Renal cortical epithelial cell (primary cell): ENCODE measurements at regions not wholly inside any gene's neighbourhood (a gene's known extent, or its start where the extent isn't known, plus 50 kb on each side); places are given as distances from the start of the nearest gene placed in this dataset.

Experiments used
- DNase-seq: peaks from one replicate; pipeline ENCODE4 v3.0.0-alpha.2; 2011; ENCODE audit warnings: low read depth

DNA sequence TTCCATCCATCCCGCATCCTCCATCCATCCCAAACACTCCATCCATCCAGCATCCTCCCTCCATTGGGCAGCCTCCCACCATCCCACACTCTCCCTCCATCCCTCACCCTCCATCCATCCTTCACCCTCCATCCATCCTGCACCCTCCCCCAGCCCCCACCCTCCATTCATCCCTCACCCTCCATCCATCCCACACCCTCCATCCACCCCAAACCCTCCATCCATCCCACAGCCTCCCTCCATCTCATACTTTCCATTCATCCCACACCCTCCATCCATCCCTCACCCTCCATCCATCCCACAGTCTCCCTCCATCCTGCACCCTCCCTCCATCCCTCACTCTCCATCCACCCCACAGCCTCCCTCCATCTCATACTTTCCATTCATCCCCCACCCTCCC is 60.4 kb downstream of the FOXI2 start:
- no peak for DNase-seq

DNA sequence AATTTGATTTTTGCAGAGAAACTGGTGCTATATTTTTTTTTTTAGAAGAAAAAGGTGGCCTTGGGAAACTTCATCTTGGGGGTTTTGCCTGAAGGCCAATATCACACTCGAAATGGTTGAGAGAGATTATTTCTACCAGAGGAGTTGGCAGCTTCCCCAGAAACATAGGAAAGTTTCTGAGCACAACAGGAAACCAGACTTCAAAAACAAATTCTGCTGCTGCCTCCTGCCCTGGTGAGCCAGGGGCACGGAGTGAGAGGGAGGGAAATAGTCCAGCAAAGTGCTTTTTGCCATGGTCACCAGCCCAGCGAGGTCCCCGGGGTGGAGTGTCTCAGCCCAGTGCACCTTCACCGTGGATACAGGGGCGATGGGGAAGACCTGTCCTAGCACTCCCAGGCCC is 61.1 kb downstream of the FOXI2 start:
- no peak for DNase-seq

DNA sequence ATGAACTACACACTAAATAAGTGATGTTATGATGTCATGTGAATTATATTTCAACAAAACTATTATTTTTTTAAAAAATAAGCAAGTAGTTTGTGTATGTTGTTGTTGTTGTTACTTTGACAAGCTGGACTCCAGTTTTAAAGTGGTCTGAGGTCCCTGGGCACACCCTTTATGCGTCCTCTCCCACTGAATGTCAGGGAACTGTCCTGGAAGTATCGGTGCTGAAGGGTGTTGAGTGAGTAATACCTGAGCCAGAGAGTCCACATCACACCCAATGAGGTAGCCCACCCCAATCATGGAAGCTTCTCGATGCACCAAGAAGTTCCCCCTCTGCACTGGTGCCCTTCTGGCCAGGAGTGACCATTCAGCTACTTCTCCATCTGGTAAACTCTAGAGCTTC is 64.3 kb downstream of the FOXI2 start:
- no peak for DNase-seq

DNA sequence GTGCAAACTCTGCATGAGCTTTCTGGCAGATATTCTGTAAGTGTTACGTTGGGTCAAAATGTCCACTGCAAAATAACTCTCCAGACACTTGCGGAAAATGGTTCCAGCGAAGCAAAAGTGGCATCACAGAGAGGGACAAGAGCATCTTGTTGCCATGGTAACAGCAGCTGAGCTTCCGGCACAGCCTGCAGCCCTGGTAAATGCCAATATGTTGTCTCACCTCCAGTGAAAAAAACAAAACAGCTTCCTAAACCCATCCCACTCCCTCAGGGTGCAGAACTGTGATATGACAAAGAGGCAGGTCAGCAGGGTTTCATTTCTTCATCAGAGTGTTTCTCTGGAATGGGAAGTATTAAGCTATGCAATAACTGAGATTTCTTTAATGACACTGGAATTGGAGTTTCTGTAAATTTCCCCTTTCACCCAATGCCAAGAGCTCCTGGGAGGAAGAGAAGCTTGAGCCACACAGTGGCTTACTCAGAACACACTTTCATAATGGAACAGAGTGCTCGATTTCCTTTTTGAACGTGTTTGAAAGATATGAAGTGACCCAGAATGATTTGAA is 65.6 kb downstream of the FOXI2 start:
- DNase-seq = no peak

DNA sequence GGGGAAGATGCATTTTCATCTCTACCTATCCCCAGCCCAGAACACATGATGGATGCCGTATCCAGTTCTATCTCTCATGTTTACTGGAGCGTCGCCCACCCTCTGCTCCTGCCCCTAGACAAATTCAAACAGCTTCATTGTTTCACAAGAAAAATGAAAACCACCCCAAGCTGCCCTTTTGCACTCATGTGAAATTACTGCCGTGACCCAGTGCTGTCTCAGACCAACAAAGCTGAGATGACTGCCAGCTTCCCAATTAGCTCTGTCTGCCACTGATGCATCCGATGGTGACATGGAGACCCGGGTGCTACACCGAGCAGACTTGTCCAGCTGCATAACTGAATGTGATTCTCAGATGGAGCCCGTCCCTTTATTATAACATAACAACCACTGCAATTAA is 67.7 kb downstream of the FOXI2 start:
- no peak for DNase-seq

DNA sequence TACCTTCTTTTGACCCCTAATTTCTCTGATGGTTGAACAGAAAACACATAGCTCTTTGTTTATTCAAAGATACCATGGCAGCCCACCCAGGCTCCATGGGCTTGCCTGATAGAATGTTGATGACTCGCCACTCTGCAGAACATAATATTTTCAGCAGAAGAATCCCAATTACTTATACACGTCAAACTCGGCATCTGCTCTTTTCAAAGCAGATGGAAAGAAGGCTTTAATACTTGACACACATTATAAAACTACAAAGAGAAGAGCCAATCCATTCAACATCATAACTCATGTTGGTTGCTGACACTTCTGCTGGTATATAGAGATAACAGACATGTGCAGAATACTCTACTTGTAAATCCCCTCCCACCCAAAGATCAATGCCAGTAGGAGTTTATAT is 69.0 kb downstream of the FOXI2 start:
- DNase-seq = no peak

DNA sequence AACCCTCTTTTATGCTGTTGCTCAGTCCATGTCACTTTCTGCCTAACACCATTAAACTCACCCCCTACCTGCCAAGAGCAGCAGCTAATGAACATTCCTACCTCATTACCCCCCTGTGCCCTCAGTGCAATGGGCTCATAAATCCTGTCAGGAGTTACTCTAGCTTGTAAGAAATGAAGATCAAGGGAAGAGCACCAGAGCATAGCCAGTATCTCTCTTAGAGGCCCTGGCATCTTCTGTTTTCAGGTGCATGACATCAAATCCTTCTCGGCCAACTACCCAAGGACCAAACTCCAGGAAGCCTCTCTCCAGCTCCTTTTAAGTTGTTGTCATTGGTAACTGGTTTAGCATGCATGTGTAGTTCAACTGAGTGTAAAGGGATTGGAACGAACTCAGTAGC is 75.1 kb downstream of the FOXI2 start:
- no peak for DNase-seq

DNA sequence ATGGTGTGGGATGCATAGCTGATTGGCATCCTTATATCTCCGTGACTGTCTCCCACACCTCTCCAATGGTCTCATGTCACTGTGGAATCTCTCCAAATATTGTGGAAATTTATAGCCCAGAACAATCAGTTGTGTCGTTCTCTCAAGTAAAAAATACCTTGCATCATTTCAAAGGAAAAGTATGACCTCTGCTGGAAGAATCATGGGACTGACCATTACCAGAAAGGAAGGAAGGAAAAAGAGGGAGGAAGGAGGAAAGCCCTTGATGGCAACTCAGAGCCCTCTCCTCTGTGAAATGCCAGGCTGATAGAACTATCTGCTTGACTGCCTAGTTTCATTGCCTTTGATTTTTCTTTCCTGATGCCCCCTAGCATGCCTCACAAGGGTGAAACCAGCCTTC is 76.3 kb downstream of the FOXI2 start:
- peak; percentile 11 for DNase-seq

DNA sequence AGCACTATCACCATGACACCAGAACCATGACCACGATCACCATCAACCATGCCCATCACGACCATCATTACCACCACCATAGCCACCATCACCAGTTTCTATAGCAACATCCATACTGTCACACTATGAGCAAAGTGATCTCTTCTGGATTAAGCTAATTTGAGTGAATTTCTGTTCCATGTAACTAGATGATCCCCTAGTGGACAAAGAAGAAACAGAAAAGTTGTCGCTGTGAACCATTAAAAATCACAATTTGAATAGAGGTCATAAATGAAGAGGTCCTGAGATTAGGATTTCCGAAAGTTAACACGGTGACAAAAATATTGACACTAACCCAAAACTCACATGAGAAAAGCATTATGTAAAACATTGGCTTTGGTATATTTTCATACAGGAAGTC is 77.6 kb downstream of the CLRN3 start:
- no peak for DNase-seq

DNA sequence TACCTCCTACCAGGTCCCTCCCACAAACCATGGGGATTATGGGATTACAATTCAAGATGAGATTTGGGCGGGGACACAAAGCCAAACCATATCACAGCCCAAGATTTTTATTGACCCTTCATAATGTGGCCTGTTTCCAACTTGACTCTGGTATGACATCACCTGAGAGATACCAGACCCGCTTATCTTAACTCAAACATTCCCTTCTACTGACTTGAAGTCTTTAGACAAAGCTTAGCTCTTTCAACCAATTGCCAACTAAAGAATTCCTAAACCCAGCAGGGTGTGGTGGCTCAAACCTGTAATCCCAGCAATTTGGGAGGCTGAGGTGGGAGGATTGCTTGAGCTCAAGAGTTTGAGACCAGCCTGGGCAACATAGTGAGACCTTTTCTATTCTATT is 67.9 kb downstream of the CLRN3 start:
- DNase-seq = no peak

DNA sequence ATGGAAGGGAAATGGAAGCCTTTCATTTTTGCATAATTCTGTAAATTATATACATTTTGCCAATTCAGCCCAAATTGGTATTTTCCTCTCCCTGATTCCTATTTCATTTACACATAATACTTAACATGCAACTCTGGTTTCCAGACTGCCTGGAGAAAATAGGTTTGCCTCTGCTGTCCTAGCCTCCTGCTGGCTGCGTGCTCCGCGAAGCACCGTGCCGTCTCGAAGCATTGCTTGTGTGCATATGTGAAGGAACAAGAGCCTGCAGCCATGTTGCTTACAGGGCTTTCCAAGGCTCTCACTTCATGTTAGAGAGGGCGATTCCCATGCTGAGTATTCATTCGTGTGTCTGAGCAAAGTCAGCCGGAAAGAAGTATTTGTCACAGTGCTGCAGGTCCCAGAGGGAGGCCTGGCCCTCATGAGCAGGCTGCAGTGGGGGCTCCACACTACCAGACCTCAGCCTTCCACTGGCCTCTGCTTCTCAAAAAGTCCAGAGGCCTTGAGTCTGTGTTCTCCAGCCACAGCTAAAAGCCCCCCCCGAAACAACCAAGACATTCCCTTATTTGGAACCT is 66.5 kb downstream of the CLRN3 start:
- DNase-seq = no peak

DNA sequence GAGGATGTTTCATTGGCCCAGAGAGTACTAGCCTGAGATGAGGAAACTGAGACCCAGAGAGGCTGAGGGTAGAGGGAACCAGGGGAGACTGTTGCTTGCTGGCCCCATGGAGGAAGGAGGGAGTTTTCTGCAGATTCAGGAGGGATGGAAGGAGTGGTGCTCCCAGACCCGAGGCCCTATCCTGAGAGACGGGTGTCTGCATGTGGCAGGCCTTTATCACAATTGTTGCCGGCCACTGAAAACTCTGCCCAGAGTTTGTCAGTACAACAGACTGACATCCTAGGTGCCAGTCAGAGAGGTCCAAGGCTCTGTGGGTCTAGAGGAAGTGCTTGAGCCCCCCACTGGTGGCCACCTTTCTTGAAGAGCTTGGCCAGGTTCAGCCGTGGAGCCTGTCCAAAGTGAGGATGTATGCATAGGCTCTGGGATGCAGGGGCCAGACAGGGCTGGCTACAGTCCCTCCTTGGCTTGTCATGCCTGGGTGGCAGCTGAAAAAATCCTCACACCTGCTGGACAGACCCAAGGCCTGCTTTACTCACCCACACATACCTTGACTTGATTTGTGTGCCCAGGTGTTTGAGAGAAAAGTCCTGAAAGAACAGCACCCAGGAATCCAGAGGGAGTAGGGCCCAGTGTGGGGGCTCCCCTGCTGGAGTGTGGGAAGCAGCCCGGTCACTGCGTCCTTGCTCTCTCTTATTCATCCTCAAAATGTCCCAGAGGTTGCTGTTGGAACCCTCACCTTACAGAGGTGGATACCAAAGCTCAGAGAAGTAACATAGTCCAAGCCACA is 65.2 kb downstream of the CLRN3 start:
- no peak for DNase-seq
